GM23248 (cell line): ENCODE measurements at regions not wholly inside any gene's neighbourhood (a gene's known extent, or its start where the extent isn't known, plus 50 kb on each side); places are given as distances from the start of the nearest gene placed in this dataset.
"Not testable (repeated sequence)": the region's sequence is repeated elsewhere in the genome, so short reads cannot be mapped to it uniquely, and the experiment has no call there.

ENCODE experiments used
- DNase-seq: peaks from one replicate; pipeline ENCODE4 v3.0.0-alpha.2; 2015
- H2AFZ ChIP-seq: fragments of 200-600 bp; sonication (generic); 2 replicates; pipeline ENCODE4 v1.6.1; 2016; ENCODE audit warnings: antibody characterized with exemption
- H3F3A ChIP-seq: fragments of 200-600 bp; sonication (generic); 2 replicates; pipeline ENCODE4 v1.6.1; 2016; ENCODE audit warnings: mild to moderate bottlenecking, antibody characterized with exemption, mixed run types; ENCODE audit not compliant: insufficient read depth
- H3K27ac ChIP-seq: fragments of 200-600 bp; sonication (generic); 2 replicates; pipeline ENCODE4 v1.5.1; 2016; ENCODE audit warnings: mild to moderate bottlenecking
- H3K27me3 ChIP-seq: fragments of 200-600 bp; sonication (generic); replicated peaks from 2 replicates; pipeline ENCODE4 v1.6.1; 2016; ENCODE audit warnings: mild to moderate bottlenecking; ENCODE audit not compliant: insufficient read depth
- H3K36me3 ChIP-seq: fragments of 200-600 bp; sonication (generic); 2 replicates; pipeline ENCODE4 v1.6.1; 2016; ENCODE audit warnings: low read depth, mild to moderate bottlenecking
- H3K4me1 ChIP-seq: fragments of 200-600 bp; sonication (generic); 2 replicates; pipeline ENCODE4 v1.6.1; 2016; ENCODE audit warnings: mild to moderate bottlenecking; ENCODE audit not compliant: insufficient read depth
- H3K4me2 ChIP-seq: fragments of 200-600 bp; sonication (generic); one replicate; pipeline ENCODE4 v1.6.1; 2016; ENCODE audit warnings: mild to moderate bottlenecking; ENCODE audit not compliant: unreplicated experiment
- H3K4me3 ChIP-seq: fragments of 200-600 bp; sonication (generic); 2 replicates; pipeline ENCODE4 v1.5.1; 2016; ENCODE audit warnings: mild to moderate bottlenecking
- H3K79me2 ChIP-seq: fragments of 200-600 bp; sonication (generic); 2 replicates; pipeline ENCODE4 v1.6.1; 2016; ENCODE audit warnings: mild to moderate bottlenecking; ENCODE audit not compliant: insufficient read depth
- H3K9ac ChIP-seq: fragments of 200-600 bp; sonication (generic); 2 replicates; pipeline ENCODE4 v1.6.1; 2016; ENCODE audit warnings: mild to moderate bottlenecking
- H3K9me2 ChIP-seq: fragments of 200-600 bp; sonication (generic); 2 replicates; pipeline ENCODE4 v1.6.1; 2016; ENCODE audit warnings: mixed run types, mild to moderate bottlenecking, moderate library complexity; ENCODE audit not compliant: insufficient read depth
- H3K9me3 ChIP-seq: fragments of 200-600 bp; sonication (generic); one replicate; pipeline ENCODE4 v1.6.1; 2017; ENCODE audit warnings: low read depth
- H4K20me1 ChIP-seq: fragments of 200-600 bp; sonication (generic); 2 replicates; pipeline ENCODE4 v1.6.0; 2016; ENCODE audit not compliant: insufficient read depth
- EZH2 ChIP-seq: fragments of 200-600 bp; sonication (generic); IDR thresholded peaks from 2 replicates; pipeline ENCODE4 v1.6.1; 2018; ENCODE audit warnings: antibody characterized with exemption, mild to moderate bottlenecking; ENCODE audit not compliant: insufficient read depth, poor library complexity, severe bottlenecking
- EZH2phosphoT487 ChIP-seq: fragments of 200-600 bp; sonication (generic); IDR thresholded peaks from 2 replicates; pipeline ENCODE4 v1.6.1; 2018; ENCODE audit warnings: antibody characterized with exemption, moderate library complexity, mild to moderate bottlenecking, low read depth; ENCODE audit not compliant: insufficient read depth
- WGBS, 2 experiments: methylation state at CpG; one replicate each; pipeline ENCODE4 v1.1.6; 2015 to 2017; ENCODE audit warnings: low lambda C conversion rate in 2 of 2, low coverage in 1 of 2; ENCODE audit errors: missing lambda C conversion rate in 2 of 2; 5-methylcytosine and 5-hydroxymethylcytosine counted together
- in situ Hi-C: fragments of 300-500 bp; cut with MboI; formaldehyde crosslinking; loops from 2 replicates; pipeline ENCODE4 v1.15.0; 2020

- no peak overlapping the region for H3K4me2 ChIP-seq
- H4K20me1 ChIP-seq = no peaks in the 10 kb centered on the region
- no peak overlapping the region for H3K9ac ChIP-seq
- 19 to 29% methylated on average over 4 of the region's 4 CpGs for WGBS, 2 experiments
- DNase-seq = no peak
- H3K36me3 ChIP-seq = no peaks in the 10 kb centered on the region
- no peaks in the 10 kb centered on the region for H3K9me2 ChIP-seq
- no peak overlapping the region for H3K27ac ChIP-seq
- no peak overlapping the region for H3K4me3 ChIP-seq
- no peak overlapping the region for H2AFZ ChIP-seq
- no peaks in the 10 kb centered on the region for H3K79me2 ChIP-seq
- in situ Hi-C loops = no loop called here
- H3K9me3 ChIP-seq = no peaks in the 10 kb centered on the region
- TF ChIP-seq EZH2 (no peak), EZH2phosphoT487 (no peak)
- no peaks in the 10 kb centered on the region for H3K4me1 ChIP-seq
- no peaks in the 10 kb centered on the region for H3K27me3 ChIP-seq
- H3F3A ChIP-seq = no peaks in the 10 kb centered on the region
These were observed 1672.1 kb upstream of the C9orf72 start for GRCh38 chr9:29245351-29245750.

- H3F3A ChIP-seq, H3K9ac ChIP-seq, H3K9me2 ChIP-seq, DNase-seq, H3K27me3 ChIP-seq, H3K79me2 ChIP-seq, in situ Hi-C loops, H3K4me3 ChIP-seq, H3K36me3 ChIP-seq, H4K20me1 ChIP-seq, H2AFZ ChIP-seq, H3K4me1 ChIP-seq, H3K4me2 ChIP-seq, H3K27ac ChIP-seq, H3K9me3 ChIP-seq: not testable (repeated sequence)
- WGBS, 2 experiments = 36 to 41% methylated on average over 8 of the region's 8 CpGs
These were observed 1697.1 kb upstream of the C9orf72 start for GRCh38 chr9:29270400-29270799.

GRCh38 chr9:29282121-29282520 lies 1708.8 kb upstream of the C9orf72 start:
- no peaks in the 10 kb centered on the region for H3F3A ChIP-seq
- H3K27ac ChIP-seq = no peak overlapping the region
- H3K4me1 ChIP-seq = no peaks in the 10 kb centered on the region
- no peaks in the 10 kb centered on the region for H3K9me3 ChIP-seq
- in situ Hi-C loops = no loop called here
- no peaks in the 10 kb centered on the region for H4K20me1 ChIP-seq
- H3K79me2 ChIP-seq = no peaks in the 10 kb centered on the region
- DNase-seq = no peak
- H3K9ac ChIP-seq = no peak overlapping the region
- H3K27me3 ChIP-seq = no peaks in the 10 kb centered on the region
- WGBS, 2 experiments = 20% methylated on average over 2 of the region's 2 CpGs
- TF ChIP-seq EZH2 (no peak), EZH2phosphoT487 (no peak)
- H3K9me2 ChIP-seq = no peaks in the 10 kb centered on the region
- H2AFZ ChIP-seq = no peak overlapping the region
- no peak overlapping the region for H3K4me2 ChIP-seq
- no peak overlapping the region for H3K4me3 ChIP-seq
- no peaks in the 10 kb centered on the region for H3K36me3 ChIP-seq

- Histone ChIP-seq H3K36me3 (no peaks in the 10 kb centered on the region), H3K79me2 (no peaks in the 10 kb centered on the region), H3K9ac (no peak overlapping the region), H2AFZ (no peak overlapping the region), H3K9me3 (no peaks in the 10 kb centered on the region), H3K9me2 (no peaks in the 10 kb centered on the region), H3F3A (no peaks in the 10 kb centered on the region), H3K27me3 (no peaks in the 10 kb centered on the region), H3K4me2 (no peak overlapping the region), H3K27ac (no peak overlapping the region), H4K20me1 (no peaks in the 10 kb centered on the region), H3K4me1 (no peaks in the 10 kb centered on the region), H3K4me3 (no peak overlapping the region)
- DNase-seq = no peak
- no peak for TF ChIP-seq EZH2
- no peak for TF ChIP-seq EZH2phosphoT487
- in situ Hi-C loops = no loop called here
- WGBS, 2 experiments = 20 to 37% methylated on average over 3 of the region's 3 CpGs
These were observed 1712.5 kb upstream of the C9orf72 start for GRCh38 chr9:29285818-29286217.

- no peaks in the 10 kb centered on the region for H4K20me1 ChIP-seq
- H3K79me2 ChIP-seq = no peaks in the 10 kb centered on the region
- no peak overlapping the region for H3K9ac ChIP-seq
- H3K9me2 ChIP-seq = no peaks in the 10 kb centered on the region
- no peak overlapping the region for H2AFZ ChIP-seq
- no peak for DNase-seq
- no peak overlapping the region for H3K27ac ChIP-seq
- 6 to 11% methylated on average over 4 of the region's 4 CpGs for WGBS, 2 experiments
- in situ Hi-C loops = no loop called here
- no peaks in the 10 kb centered on the region for H3K4me1 ChIP-seq
- H3K36me3 ChIP-seq = no peaks in the 10 kb centered on the region
- H3K4me3 ChIP-seq = no peak overlapping the region
- H3F3A ChIP-seq = no peaks in the 10 kb centered on the region
- H3K4me2 ChIP-seq = no peak overlapping the region
- H3K27me3 ChIP-seq = no peaks in the 10 kb centered on the region
- TF ChIP-seq EZH2phosphoT487 (no peak), EZH2 (no peak)
- H3K9me3 ChIP-seq = peaks cover 2% of the 10 kb centered on the region
These were observed 1716.1 kb upstream of the C9orf72 start for GRCh38 chr9:29289365-29289764.
